ENCODE measurements at regions not wholly inside any gene's neighbourhood (a gene's known extent, or its start where the extent isn't known, plus 50 kb on each side); places are given as distances from the start of the nearest gene placed in this dataset.
"Not testable (repeated sequence)": the region's sequence is repeated elsewhere in the genome, so short reads cannot be mapped to it uniquely, and the experiment has no call there.

- no peak for TF ChIP-seq CTCF (IDR thresholded peaks at IDR 0.05; ENCODE audit: low read depth, low read length, missing control alignments)
- Histone ChIP-seq H3K27me3 (replicated peaks) (no peaks in the 10 kb centered on the region), H3K4me3 (ENCODE audit: low read depth, low read length) (no peak overlapping the region), H3K36me3 (replicated peaks) (no peaks in the 10 kb centered on the region), H3K27ac (no peak overlapping the region)
- DNase-seq = no peak
- in situ Hi-C loops (cut with HindIII; ENCODE audit: low pct_ligation_motif_present, low sequenced_read_pairs) = no loop called here
Observed at GRCh38 chr4:115187136-115187535, 73.7 kb upstream of the NDST4 start.

GRCh38 chr4:115179438-115180062 lies 66.1 kb upstream of the NDST4 start:
- H3K36me3 ChIP-seq (replicated peaks); H3K4me3 ChIP-seq (ENCODE audit: low read depth, low read length); DNase-seq; H3K27me3 ChIP-seq (replicated peaks); in situ Hi-C loops (cut with HindIII; ENCODE audit: low pct_ligation_motif_present, low sequenced_read_pairs); H3K27ac ChIP-seq: not testable (repeated sequence)

GRCh38 chr4:115178687-115179086 lies 65.3 kb upstream of the NDST4 start:
- H3K27ac ChIP-seq; H3K27me3 ChIP-seq (replicated peaks); DNase-seq; in situ Hi-C loops (cut with HindIII; ENCODE audit: low pct_ligation_motif_present, low sequenced_read_pairs); H3K4me3 ChIP-seq (ENCODE audit: low read depth, low read length); H3K36me3 ChIP-seq (replicated peaks): not testable (repeated sequence)

- Histone ChIP-seq H3K27me3 (replicated peaks) (no peaks in the 10 kb centered on the region), H3K36me3 (replicated peaks) (no peaks in the 10 kb centered on the region), H3K4me3 (ENCODE audit: low read depth, low read length) (no peak overlapping the region), H3K27ac (no peak overlapping the region)
- TF ChIP-seq CTCF (IDR thresholded peaks at IDR 0.05; ENCODE audit: low read depth, low read length, missing control alignments) = no peak
- in situ Hi-C loops (cut with HindIII; ENCODE audit: low pct_ligation_motif_present, low sequenced_read_pairs) = no loop called here
- DNase-seq = no peak
Observed at GRCh38 chr4:115171220-115171619, 57.8 kb upstream of the NDST4 start.

- DNase-seq = no peak
- H3K4me3 ChIP-seq (ENCODE audit: low read depth, low read length) = no peak overlapping the region
- H3K36me3 ChIP-seq (replicated peaks) = no peaks in the 10 kb centered on the region
- no peaks in the 10 kb centered on the region for H3K27me3 ChIP-seq (replicated peaks)
- TF ChIP-seq CTCF (IDR thresholded peaks at IDR 0.05; ENCODE audit: low read depth, low read length, missing control alignments) = no peak
- in situ Hi-C loops (cut with HindIII; ENCODE audit: low pct_ligation_motif_present, low sequenced_read_pairs) = no loop called here
- no peak overlapping the region for H3K27ac ChIP-seq
Observed at GRCh38 chr4:115165503-115165902, 52.1 kb upstream of the NDST4 start.

Data from brain microvascular endothelial cell (primary cell).